ENCODE measurements at regions not wholly inside any gene's neighbourhood (a gene's known extent, or its start where the extent isn't known, plus 50 kb on each side); places are given as distances from the start of the nearest gene placed in this dataset.

DNA sequence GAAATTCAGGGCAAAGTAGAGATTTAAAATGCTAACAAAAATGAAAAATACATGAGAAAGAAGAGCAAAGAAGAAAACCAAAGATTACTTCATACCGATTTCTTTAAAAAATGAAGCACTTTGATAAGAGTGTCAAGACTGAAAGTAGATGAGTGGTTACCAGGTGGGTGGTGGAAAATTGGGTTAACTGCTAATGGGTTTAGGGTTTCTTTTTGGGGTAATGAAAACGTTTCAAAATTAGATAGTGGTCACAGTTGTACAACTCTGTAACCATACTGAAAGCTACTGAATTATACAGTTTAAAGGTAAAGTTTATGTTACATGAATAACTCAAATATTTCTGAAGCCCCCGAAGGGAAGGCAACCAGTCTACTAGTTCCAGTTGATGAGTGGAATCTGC is 179.4 kb downstream of the NDFIP2 start:
- H3K27me3 Mint-ChIP-seq = no peaks in the 10 kb centered on the region
- no peak overlapping the region for H3K4me3 Mint-ChIP-seq
- H3K9me3 Mint-ChIP-seq = no peaks in the 10 kb centered on the region
- no peaks in the 10 kb centered on the region for H3K36me3 Mint-ChIP-seq
- CTCF ChIA-PET = no interaction called here
- no peaks in the 10 kb centered on the region for H3K4me1 Mint-ChIP-seq
- no peak for DNase-seq
- no peak overlapping the region for H3K27ac Mint-ChIP-seq

DNA sequence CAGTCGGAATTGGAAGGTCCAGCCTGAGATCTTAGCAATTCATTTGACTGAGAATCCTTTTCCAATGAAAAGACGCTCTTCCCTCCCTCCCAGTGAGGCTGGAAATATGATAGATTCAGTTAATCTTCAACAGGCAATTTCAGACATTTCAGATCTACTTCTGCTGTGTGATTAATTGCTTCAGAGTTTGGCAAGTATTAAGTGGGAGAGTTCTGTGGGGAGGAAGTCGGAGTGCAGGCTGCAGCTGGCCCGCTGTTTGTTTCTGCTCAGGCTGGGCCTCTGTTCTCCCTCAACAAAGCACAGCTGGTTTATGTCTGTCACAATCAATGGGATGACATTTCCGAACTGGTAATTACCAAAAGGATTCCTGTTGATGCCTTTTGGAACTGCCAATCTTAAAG is 178.2 kb downstream of the NDFIP2 start:
- no peak overlapping the region for H3K27ac Mint-ChIP-seq
- H3K4me3 Mint-ChIP-seq = no peak overlapping the region
- no peaks in the 10 kb centered on the region for H3K9me3 Mint-ChIP-seq
- no peak for DNase-seq
- no peaks in the 10 kb centered on the region for H3K4me1 Mint-ChIP-seq
- H3K36me3 Mint-ChIP-seq = no peaks in the 10 kb centered on the region
- CTCF ChIA-PET = interaction anchor here (1.1 kb wide), 1 partner anchor 20 kb away, joined by 3 read pairs; no protein-coding TSS in a partner anchor
- H3K27me3 Mint-ChIP-seq = no peaks in the 10 kb centered on the region

DNA sequence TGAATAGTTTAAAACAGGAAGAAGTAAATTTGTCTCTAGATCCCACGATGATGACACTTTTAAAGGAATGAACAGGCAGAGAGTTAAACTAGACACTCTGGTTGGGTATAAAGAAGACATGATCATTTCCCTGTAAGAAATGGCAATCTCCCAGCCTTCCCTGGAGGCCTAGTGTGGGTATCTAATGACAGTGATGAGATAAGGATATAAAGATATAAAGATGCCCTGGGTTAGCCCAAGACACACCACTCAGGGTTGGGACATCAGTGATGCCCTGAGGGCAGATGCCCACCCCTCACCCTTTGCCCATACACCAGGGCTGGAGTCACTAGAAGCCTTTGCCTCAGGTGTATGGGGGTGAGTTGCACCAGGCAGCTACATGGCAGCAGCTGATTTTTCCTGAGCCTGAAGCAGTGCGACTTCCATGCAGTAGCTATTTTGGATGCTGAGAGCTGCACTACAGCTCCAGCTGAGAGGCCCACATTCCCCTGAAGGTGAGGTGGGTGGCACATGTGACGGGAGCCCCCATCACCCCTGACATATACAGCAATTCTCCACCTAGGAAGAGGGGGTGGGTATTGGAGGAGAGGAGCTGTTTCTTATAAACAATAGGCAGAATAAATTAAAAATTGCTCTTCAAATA is 177.5 kb downstream of the NDFIP2 start:
- Mint-ChIP-seq H3K4me3 (no peak overlapping the region), H3K4me1 (no peaks in the 10 kb centered on the region), H3K27ac (no peak overlapping the region), H3K36me3 (no peaks in the 10 kb centered on the region), H3K9me3 (no peaks in the 10 kb centered on the region), H3K27me3 (no peaks in the 10 kb centered on the region)
- CTCF ChIA-PET = interaction anchor here (1.1 kb wide), 1 partner anchor 21 kb away, joined by 3 read pairs; no protein-coding TSS in a partner anchor
- DNase-seq = no peak

DNA sequence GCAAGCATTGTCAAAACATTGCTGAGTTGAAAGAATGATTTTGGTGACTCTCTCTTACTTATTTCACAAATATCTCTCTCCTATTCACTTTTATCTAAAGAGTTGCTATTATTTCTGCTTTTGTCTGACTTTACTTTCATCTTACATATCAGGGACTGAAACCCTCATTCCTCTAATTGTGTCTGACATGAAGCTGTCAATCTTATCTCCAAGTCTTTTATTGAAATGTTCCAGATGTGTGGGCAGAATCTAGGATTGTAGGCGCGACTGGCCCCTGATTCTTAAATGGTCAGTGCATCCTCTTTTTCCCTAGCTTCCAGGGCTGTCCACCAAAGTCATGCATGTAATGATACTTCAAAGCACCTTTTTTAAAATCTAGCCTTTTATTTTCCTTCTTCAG is 174.6 kb downstream of the NDFIP2 start:
- no peak overlapping the region for H3K4me3 Mint-ChIP-seq
- no peaks in the 10 kb centered on the region for H3K4me1 Mint-ChIP-seq
- no peak overlapping the region for H3K27ac Mint-ChIP-seq
- no peaks in the 10 kb centered on the region for H3K9me3 Mint-ChIP-seq
- no peak for DNase-seq
- CTCF ChIA-PET = interaction anchor here (1.3 kb wide), 1 partner anchor 23 kb away, joined by 4 read pairs; no protein-coding TSS in a partner anchor
- H3K27me3 Mint-ChIP-seq = no peaks in the 10 kb centered on the region
- no peaks in the 10 kb centered on the region for H3K36me3 Mint-ChIP-seq

DNA sequence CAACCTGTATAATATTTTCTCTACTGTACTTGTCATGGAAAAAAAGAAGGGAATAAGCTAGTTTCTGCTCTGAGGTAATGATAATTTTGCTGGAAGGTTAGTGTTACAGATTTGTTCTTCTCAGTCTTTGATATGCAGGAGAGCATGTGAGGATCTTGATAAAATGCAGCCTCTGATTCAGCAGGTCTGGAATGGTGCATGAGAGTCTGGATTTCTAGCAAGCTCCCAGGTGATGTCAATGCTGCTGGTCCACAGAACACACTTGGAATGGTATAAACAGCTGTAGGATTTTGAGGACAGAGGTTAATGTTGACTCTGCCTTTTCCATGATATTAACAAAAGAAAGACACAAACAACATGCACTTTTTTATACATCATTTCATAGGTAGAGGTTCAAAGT is 173.6 kb downstream of the NDFIP2 start:
- H3K4me1 Mint-ChIP-seq = no peaks in the 10 kb centered on the region
- CTCF ChIA-PET = no interaction called here
- DNase-seq = no peak

DNA sequence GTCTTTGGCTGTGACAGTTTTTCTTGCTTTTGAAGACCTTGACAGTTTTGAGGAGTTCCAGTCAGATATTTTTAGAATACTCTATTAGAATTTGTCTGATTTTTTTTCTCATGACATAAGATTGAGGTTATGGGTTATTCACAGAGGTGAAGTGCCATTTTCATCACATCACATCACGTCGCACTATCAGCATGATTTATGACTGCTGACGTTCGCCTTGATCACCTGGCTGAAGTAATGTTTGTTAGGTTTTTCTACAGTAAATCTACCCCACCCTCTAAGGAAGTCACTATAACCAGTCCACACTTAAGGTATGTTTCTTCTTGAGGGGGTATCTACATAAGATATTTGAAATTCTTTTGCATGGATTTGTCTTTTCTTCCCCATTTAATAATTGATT is 169.7 kb downstream of the NDFIP2 start:
- H3K4me3 Mint-ChIP-seq = no peak overlapping the region
- no peak for DNase-seq

More for the DNA sequence above, 173.6 kb downstream of the NDFIP2 start:
- Mint-ChIP-seq H3K27ac (no peak overlapping the region), H3K4me3 (no peak overlapping the region), H3K36me3 (no peaks in the 10 kb centered on the region), H3K9me3 (no peaks in the 10 kb centered on the region), H3K27me3 (no peaks in the 10 kb centered on the region)

DNA sequence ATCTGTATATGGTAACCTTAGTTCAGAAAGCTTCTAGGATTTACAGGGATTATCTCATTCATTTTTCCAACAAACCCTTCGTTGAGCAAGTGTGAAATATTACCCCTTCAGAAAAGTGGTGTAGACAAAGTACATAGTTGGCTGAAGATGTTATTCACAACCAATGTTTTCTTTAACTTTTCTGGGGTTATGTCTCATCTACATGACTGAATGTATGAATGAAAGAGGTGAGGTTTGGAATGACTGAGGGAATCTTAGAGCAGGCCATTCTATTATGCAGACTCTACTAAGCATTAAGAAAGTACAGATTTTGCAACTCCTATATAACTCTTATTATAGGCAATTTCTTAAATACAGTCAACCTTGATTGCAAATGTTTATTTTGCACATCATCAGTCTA is 167.2 kb downstream of the NDFIP2 start:
- CTCF ChIA-PET = no interaction called here
- no peaks in the 10 kb centered on the region for H3K4me1 Mint-ChIP-seq
- no peak overlapping the region for H3K27ac Mint-ChIP-seq
- H3K9me3 Mint-ChIP-seq = no peaks in the 10 kb centered on the region
- H3K27me3 Mint-ChIP-seq = no peaks in the 10 kb centered on the region
- H3K36me3 Mint-ChIP-seq = no peaks in the 10 kb centered on the region
- DNase-seq = no peak
- H3K4me3 Mint-ChIP-seq = no peak overlapping the region

More for the DNA sequence above, 169.7 kb downstream of the NDFIP2 start:
- CTCF ChIA-PET = no interaction called here
- Mint-ChIP-seq H3K27me3 (no peaks in the 10 kb centered on the region), H3K27ac (no peak overlapping the region), H3K9me3 (no peaks in the 10 kb centered on the region), H3K4me1 (no peaks in the 10 kb centered on the region), H3K36me3 (no peaks in the 10 kb centered on the region)

DNA sequence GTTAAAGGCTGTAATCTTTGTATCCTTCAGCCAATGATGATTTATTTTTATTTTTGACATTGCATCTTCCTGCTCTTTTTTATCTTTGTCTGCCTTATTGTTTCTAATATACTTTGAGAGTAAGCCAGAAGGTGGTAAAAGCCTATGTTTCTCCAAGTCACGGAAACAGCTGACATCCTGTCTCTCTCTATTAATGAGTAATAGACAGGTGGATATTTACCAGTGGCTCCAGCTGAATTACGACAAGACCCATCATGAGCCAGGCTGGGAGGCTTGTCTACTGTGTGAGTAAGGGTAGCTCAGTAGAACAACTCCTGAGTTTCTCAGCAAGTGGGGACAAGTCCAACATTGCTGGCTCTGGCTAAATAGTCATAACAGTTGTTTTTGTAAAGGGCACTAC is 166.6 kb downstream of the NDFIP2 start:
- Mint-ChIP-seq H3K36me3 (no peaks in the 10 kb centered on the region), H3K27me3 (no peaks in the 10 kb centered on the region), H3K4me1 (no peaks in the 10 kb centered on the region), H3K27ac (no peak overlapping the region), H3K9me3 (no peaks in the 10 kb centered on the region), H3K4me3 (no peak overlapping the region)
- no peak for DNase-seq
- CTCF ChIA-PET = no interaction called here

DNA sequence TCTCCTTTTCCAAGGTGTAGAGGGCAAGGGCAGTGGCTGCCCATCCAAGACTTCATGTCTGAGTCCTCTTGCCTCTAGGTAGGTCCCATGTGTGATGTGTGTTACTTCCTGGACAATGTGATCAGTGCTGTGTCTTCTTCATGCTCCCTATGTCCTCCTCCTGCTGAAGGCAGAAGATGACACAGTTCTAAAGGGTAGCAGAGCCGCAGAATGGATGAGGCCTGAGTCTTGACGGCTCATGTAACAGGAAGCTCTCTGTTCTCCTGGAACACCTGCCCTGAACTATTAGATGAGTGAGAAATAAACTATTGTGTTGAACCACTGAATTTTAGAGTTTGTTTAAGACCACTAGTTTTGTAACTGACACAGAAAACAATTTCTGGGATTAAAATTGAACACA is 165.9 kb downstream of the NDFIP2 start:
- Mint-ChIP-seq H3K4me1 (no peaks in the 10 kb centered on the region), H3K36me3 (no peaks in the 10 kb centered on the region), H3K9me3 (no peaks in the 10 kb centered on the region), H3K27me3 (no peaks in the 10 kb centered on the region), H3K27ac (no peak overlapping the region), H3K4me3 (no peak overlapping the region)
- DNase-seq = no peak
- CTCF ChIA-PET = no interaction called here

DNA sequence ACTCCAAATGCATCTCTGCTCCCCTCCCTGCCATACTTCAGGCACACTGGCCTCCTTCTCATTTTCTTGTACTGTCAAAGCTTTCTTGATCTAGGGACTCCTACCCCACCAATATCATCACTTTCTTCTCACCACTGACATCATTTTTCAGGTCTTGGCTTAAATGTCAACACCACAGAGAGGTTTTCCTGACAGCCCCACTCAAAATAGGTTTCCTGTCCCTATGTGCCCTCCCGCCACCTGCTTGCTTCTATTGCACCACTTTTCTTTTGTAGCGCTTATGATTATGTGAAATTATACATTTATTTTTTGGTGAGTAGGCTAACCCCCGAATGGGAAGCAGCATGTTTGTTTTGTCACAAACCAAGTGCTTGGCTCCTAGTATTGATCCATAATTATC is 164.6 kb downstream of the NDFIP2 start:
- H3K36me3 Mint-ChIP-seq = no peaks in the 10 kb centered on the region
- H3K27ac Mint-ChIP-seq = no peak overlapping the region
- H3K27me3 Mint-ChIP-seq = no peaks in the 10 kb centered on the region
- DNase-seq = no peak
- no peaks in the 10 kb centered on the region for H3K9me3 Mint-ChIP-seq
- H3K4me1 Mint-ChIP-seq = no peaks in the 10 kb centered on the region
- CTCF ChIA-PET = no interaction called here
- H3K4me3 Mint-ChIP-seq = no peak overlapping the region

DNA sequence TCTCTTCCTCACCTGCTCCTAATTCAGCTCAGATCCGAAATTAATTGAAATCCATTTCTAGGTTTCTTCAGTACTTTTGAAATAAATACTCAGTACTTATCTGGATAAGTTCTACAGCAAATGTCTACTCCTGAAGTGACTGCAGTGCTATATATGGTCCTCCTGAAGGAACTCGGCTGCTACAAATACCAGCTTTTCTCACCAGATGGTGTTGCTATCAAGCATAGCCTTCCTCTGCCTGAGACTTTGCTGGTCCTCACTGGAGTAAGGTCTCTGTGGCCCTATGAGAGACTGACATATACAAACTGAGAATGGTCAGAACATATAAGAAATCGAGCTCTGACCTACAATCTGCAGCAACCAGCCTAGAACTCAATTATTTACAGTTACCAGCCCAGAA is 161.6 kb downstream of the NDFIP2 start:
- H3K27ac Mint-ChIP-seq = no peak overlapping the region
- H3K27me3 Mint-ChIP-seq = no peaks in the 10 kb centered on the region
- no peak overlapping the region for H3K4me3 Mint-ChIP-seq
- CTCF ChIA-PET = no interaction called here
- DNase-seq = no peak
- no peaks in the 10 kb centered on the region for H3K36me3 Mint-ChIP-seq
- H3K4me1 Mint-ChIP-seq = no peaks in the 10 kb centered on the region
- no peaks in the 10 kb centered on the region for H3K9me3 Mint-ChIP-seq

DNA sequence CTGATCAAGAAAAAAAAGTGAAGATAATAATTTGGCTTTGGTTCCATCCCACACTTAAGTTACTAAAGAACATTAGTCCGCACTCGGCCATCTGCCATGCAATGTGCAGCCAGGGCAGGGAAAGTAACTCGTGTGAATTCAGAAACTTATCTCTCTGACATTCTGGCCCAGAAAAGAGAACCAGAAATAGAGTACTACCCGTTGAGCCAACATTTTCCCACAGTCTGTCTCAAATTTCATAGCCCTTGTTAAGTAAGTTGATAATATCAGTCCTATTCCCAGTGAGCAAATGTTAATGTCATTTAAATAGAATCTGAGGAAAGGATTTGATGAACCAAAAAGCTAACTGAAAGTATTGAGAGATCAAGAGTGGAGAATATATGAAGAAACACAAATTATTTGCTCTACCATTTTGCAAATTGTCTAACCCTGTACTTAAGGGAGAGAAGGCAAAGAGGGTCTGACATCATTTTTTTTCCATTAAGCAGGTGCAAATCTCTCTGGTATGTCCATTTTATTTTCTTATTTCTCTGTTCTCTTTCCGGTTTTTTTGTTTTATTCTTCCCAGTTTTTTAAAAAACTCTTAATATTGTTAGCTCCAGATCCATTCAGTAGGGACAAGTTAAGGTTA is 156.3 kb downstream of the NDFIP2 start:
- Mint-ChIP-seq H3K9me3 (no peaks in the 10 kb centered on the region), H3K27ac (no peak overlapping the region), H3K4me3 (no peak overlapping the region), H3K27me3 (no peaks in the 10 kb centered on the region), H3K36me3 (no peaks in the 10 kb centered on the region), H3K4me1 (no peaks in the 10 kb centered on the region)
- CTCF ChIA-PET = no interaction called here
- no peak for DNase-seq

DNA sequence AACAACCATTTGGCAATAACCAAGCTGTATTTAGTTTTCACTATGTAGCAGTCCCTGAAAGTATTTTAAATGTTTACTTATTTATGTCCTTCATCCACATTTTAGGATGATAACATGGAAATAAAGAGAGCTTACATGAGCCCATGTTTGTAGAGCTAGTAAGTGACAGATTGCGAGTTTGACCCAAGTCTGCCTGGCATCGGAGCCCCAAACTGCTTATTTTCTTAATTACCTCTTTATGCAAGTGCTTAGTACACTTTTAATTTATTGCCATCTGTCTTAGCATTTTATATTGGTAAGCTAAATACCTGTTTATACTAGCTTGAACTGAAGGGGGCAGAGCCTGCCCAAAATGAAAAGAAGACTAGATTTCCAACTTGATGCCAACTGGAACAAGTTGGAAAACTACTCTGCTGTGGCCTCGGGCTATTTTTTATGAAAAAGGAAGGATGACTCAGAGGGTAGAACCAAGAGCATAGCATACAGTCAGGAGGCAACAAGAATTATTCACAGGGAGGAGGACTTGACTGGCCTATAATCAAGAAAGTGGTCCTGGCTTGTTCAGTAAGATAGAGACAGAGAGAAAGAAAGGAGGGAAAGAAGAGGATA is 150.2 kb downstream of the NDFIP2 start:
- H3K27me3 Mint-ChIP-seq = no peaks in the 10 kb centered on the region
- H3K27ac Mint-ChIP-seq = no peak overlapping the region
- H3K4me1 Mint-ChIP-seq = no peaks in the 10 kb centered on the region
- H3K9me3 Mint-ChIP-seq = no peaks in the 10 kb centered on the region
- no peak for DNase-seq
- H3K4me3 Mint-ChIP-seq = no peak overlapping the region
- CTCF ChIA-PET = no interaction called here
- H3K36me3 Mint-ChIP-seq = no peaks in the 10 kb centered on the region

DNA sequence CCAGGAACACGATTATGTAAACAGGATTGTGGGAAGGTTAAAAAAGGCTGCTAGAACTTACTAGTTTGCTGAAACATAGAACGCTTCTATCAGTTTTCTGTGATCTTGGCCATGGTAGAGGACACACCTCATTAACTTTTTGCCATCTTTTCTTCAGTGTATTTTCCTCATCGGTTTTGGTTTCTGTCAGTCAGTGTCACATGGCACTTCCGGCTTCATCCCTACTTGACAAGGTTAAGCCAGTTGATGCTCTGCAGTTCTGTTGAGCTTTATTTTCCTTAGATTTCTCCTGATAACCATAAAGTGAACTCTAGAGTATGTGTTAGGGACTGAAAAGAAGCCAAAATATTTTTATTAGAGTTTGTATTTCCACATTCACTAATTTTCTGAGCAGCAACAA is 147.5 kb downstream of the NDFIP2 start:
- no peaks in the 10 kb centered on the region for H3K9me3 Mint-ChIP-seq
- no peaks in the 10 kb centered on the region for H3K27me3 Mint-ChIP-seq
- H3K27ac Mint-ChIP-seq = no peak overlapping the region
- no peaks in the 10 kb centered on the region for H3K36me3 Mint-ChIP-seq
- H3K4me1 Mint-ChIP-seq = no peaks in the 10 kb centered on the region
- DNase-seq = no peak
- H3K4me3 Mint-ChIP-seq = no peak overlapping the region
- CTCF ChIA-PET = no interaction called here

DNA sequence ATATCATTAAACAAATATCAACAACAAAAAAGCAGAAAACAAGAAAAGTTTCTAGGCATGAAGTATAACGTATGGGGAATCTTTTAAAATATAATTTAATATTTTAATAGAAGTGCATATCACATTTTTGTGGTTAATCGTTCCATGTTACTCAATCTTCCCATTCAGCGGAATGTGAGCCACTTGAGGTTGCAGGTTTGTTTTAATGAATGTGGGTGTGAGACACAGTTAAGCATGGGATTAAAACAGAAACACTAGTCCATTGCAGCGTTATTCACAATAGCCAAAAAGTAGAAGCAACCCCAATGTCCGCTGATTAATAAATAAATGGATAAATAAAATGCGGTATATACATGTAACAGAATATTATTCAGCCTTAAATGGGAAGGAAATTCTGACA is 146.0 kb downstream of the NDFIP2 start:
- Mint-ChIP-seq H3K27ac (no peak overlapping the region), H3K27me3 (no peaks in the 10 kb centered on the region), H3K36me3 (no peaks in the 10 kb centered on the region), H3K9me3 (no peaks in the 10 kb centered on the region), H3K4me1 (no peaks in the 10 kb centered on the region), H3K4me3 (no peak overlapping the region)
- CTCF ChIA-PET = no interaction called here
- no peak for DNase-seq

All from activated naive CD4-positive, alpha-beta T cell treated with anti-CD3 and anti-CD28 coated beads, Interleukin-2, amount 10 ng/mL, durations not matched to agents 7 days and 5 days (primary cell).